Subcutaneous abdominal adipose tissue (tissue), 5 donors: ENCODE measurements at regions not wholly inside any gene's neighbourhood (a gene's known extent, or its start where the extent isn't known, plus 50 kb on each side); places are given as distances from the start of the nearest gene placed in this dataset.

Source experiments
- H3K27ac ChIP-seq: one replicate; pipeline ENCODE4 v1.7.0; 2013; ENCODE audit warnings: low read depth, mild to moderate bottlenecking, inconsistent platforms, low read length, moderate library complexity
- H3K27me3 ChIP-seq, 5 donors: one replicate each; pipeline ENCODE4 v1.7.0; 2013; ENCODE audit warnings: low read length in 5 of 5, inconsistent platforms in 1 of 5; ENCODE audit not compliant: control insufficient read depth in 5 of 5, insufficient read depth in 4 of 5
- H3K36me3 ChIP-seq, 5 donors: one replicate each; pipeline ENCODE4 v1.7.0; 2013; ENCODE audit warnings: low read length in 5 of 5; ENCODE audit not compliant: control insufficient read depth in 5 of 5, insufficient read depth in 5 of 5
- H3K4me1 ChIP-seq, 5 donors: one replicate each; pipeline ENCODE4 v1.7.0; 2013; ENCODE audit warnings: low read length in 5 of 5, mild to moderate bottlenecking in 3 of 5, moderate library complexity in 1 of 5; ENCODE audit not compliant: control insufficient read depth in 5 of 5, insufficient read depth in 5 of 5
- H3K4me3 ChIP-seq, 5 donors: one replicate each; pipeline ENCODE4 v1.7.0; 2013; ENCODE audit warnings: low read length in 5 of 5, low read depth in 1 of 5
- H3K9ac ChIP-seq, 5 donors: one replicate each; pipeline ENCODE4 v1.7.0; 2013; ENCODE audit warnings: low read length in 5 of 5, mild to moderate bottlenecking in 4 of 5, moderate library complexity in 3 of 5
- H3K9me3 ChIP-seq, 5 donors: one replicate each; pipeline ENCODE4 v1.7.0; 2013; ENCODE audit warnings: low read length in 5 of 5; ENCODE audit not compliant: control insufficient read depth in 5 of 5
- donor health status: healthy.
- donor health status: healthy.
- donor health status: healthy.
- donor health status: healthy.
- donor health status: healthy.

- Histone ChIP-seq H3K9ac (no peak overlapping the region), H3K4me3 (no peak overlapping the region), H3K36me3 (no peaks in the 10 kb centered on the region), H3K27me3 (no peaks in the 10 kb centered on the region), H3K9me3 (no peaks in the 10 kb centered on the region), H3K4me1 (peaks cover 0 to 5% (median 3%) of the 10 kb centered on the region in 5 donors), H3K27ac (no peak overlapping the region)
Observed at GRCh38 chr10:33553748-33554571, 219.5 kb upstream of the NRP1 start.

- H3K36me3 ChIP-seq: no peaks in the 10 kb centered on the region
- H3K27me3 ChIP-seq: no peaks in the 10 kb centered on the region
- H3K9ac ChIP-seq: no peak overlapping the region
- H3K9me3 ChIP-seq: no peaks in the 10 kb centered on the region
- no peaks in the 10 kb centered on the region for H3K4me1 ChIP-seq
- H3K4me3 ChIP-seq: no peak overlapping the region
- H3K27ac ChIP-seq: no peak overlapping the region
Observed at GRCh38 chr10:33552290-33552689, 217.8 kb upstream of the NRP1 start.

- Histone ChIP-seq H3K27me3 (no peaks in the 10 kb centered on the region), H3K4me3 (no peak overlapping the region), H3K27ac (no peak overlapping the region), H3K9me3 (no peaks in the 10 kb centered on the region), H3K9ac (no peak overlapping the region), H3K4me1 (no peaks in the 10 kb centered on the region), H3K36me3 (no peaks in the 10 kb centered on the region)
Observed at GRCh38 chr10:33550811-33551210, 216.3 kb upstream of the NRP1 start.

- H3K9ac ChIP-seq: no peak overlapping the region
- no peak overlapping the region for H3K4me3 ChIP-seq
- H3K9me3 ChIP-seq: peaks cover 0 to 10% (median 5%) of the 10 kb centered on the region in 5 donors
- H3K27me3 ChIP-seq: no peaks in the 10 kb centered on the region
- no peaks in the 10 kb centered on the region for H3K36me3 ChIP-seq
- H3K27ac ChIP-seq: no peak overlapping the region
- no peaks in the 10 kb centered on the region for H3K4me1 ChIP-seq
Observed at GRCh38 chr10:33547976-33548375, 213.5 kb upstream of the NRP1 start.

- peaks cover 0 to 13% (median 5%) of the 10 kb centered on the region in 5 donors for H3K9me3 ChIP-seq
- H3K9ac ChIP-seq: no peak overlapping the region
- H3K36me3 ChIP-seq: no peaks in the 10 kb centered on the region
- no peaks in the 10 kb centered on the region for H3K27me3 ChIP-seq
- no peaks in the 10 kb centered on the region for H3K4me1 ChIP-seq
- H3K4me3 ChIP-seq: no peak overlapping the region
- no peak overlapping the region for H3K27ac ChIP-seq
Observed at GRCh38 chr10:33546031-33546430, 211.6 kb upstream of the NRP1 start.

- no peaks in the 10 kb centered on the region for H3K36me3 ChIP-seq
- no peaks in the 10 kb centered on the region for H3K27me3 ChIP-seq
- no peaks in the 10 kb centered on the region for H3K4me1 ChIP-seq
- no peak overlapping the region for H3K9ac ChIP-seq
- peaks cover 0 to 13% (median 5%) of the 10 kb centered on the region in 5 donors for H3K9me3 ChIP-seq
- no peak overlapping the region for H3K4me3 ChIP-seq
- H3K27ac ChIP-seq: no peak overlapping the region
Observed at GRCh38 chr10:33542752-33543505, 208.5 kb upstream of the NRP1 start.

- Histone ChIP-seq H3K4me3 (no peak overlapping the region), H3K27me3 (no peaks in the 10 kb centered on the region), H3K9ac (no peak overlapping the region), H3K4me1 (no peaks in the 10 kb centered on the region), H3K27ac (no peak overlapping the region), H3K9me3 (peaks cover 0 to 11% (median 5%) of the 10 kb centered on the region in 5 donors), H3K36me3 (no peaks in the 10 kb centered on the region)
Observed at GRCh38 chr10:33539116-33539515, 204.6 kb upstream of the NRP1 start.

GRCh38 chr10:33537066-33537465 lies 202.6 kb upstream of the NRP1 start:
- Histone ChIP-seq H3K4me1 (no peaks in the 10 kb centered on the region), H3K27me3 (no peaks in the 10 kb centered on the region), H3K27ac (no peak overlapping the region), H3K9ac (no peak overlapping the region), H3K4me3 (no peak overlapping the region), H3K36me3 (no peaks in the 10 kb centered on the region), H3K9me3 (peaks cover 0 to 1% (median 0%) of the 10 kb centered on the region in 5 donors)

- Histone ChIP-seq H3K4me1 (no peaks in the 10 kb centered on the region), H3K9ac (no peak overlapping the region), H3K36me3 (no peaks in the 10 kb centered on the region), H3K27ac (no peak overlapping the region), H3K4me3 (no peak overlapping the region), H3K27me3 (no peaks in the 10 kb centered on the region), H3K9me3 (no peaks in the 10 kb centered on the region)
Observed at GRCh38 chr10:33536508-33536907, 202.0 kb upstream of the NRP1 start.

GRCh38 chr10:33535866-33536265 lies 201.4 kb upstream of the NRP1 start:
- no peak overlapping the region for H3K9ac ChIP-seq
- no peak overlapping the region for H3K27ac ChIP-seq
- no peaks in the 10 kb centered on the region for H3K4me1 ChIP-seq
- no peak overlapping the region for H3K4me3 ChIP-seq
- no peaks in the 10 kb centered on the region for H3K9me3 ChIP-seq
- H3K27me3 ChIP-seq: no peaks in the 10 kb centered on the region
- H3K36me3 ChIP-seq: no peaks in the 10 kb centered on the region
